NCI-H146 treated with DMSO at 0.1 percent for 48 hours (cell line): ENCODE measurements at regions not wholly inside any gene's neighbourhood (a gene's known extent, or its start where the extent isn't known, plus 50 kb on each side); places are given as distances from the start of the nearest gene placed in this dataset.

ENCODE experiments used
- DNase-seq: peaks from one replicate; lab custom pipeline; 2025; ENCODE audit not compliant: unreplicated experiment; lab: John Stamatoyannopoulos, UW

- DNase-seq = no peak
These were observed 297.7 kb upstream of the SHH start for GRCh38 chr7:156109988-156110387.

GRCh38 chr7:156109076-156109475 is 296.8 kb upstream of the SHH start:
- DNase-seq = no peak

- no peak for DNase-seq
These were observed 295.7 kb upstream of the SHH start for GRCh38 chr7:156107957-156108356.

DNA sequence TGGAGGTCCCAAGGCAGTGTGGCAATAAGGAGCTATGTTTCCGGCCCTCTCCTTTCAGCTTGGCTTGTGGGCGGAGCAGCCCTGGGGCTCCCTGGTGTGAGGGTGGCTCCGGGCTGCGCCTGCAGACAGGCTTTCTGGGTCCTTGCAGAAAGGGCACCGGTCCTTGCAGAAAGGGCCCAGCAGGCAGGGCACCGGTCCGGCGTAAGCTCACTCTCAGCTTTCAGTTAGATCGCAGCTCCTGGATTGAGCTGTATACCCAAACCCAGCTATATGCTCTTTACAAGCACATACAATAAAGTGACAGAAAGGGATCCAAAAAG is 293.8 kb upstream of the SHH start:
- no peak for DNase-seq

DNA sequence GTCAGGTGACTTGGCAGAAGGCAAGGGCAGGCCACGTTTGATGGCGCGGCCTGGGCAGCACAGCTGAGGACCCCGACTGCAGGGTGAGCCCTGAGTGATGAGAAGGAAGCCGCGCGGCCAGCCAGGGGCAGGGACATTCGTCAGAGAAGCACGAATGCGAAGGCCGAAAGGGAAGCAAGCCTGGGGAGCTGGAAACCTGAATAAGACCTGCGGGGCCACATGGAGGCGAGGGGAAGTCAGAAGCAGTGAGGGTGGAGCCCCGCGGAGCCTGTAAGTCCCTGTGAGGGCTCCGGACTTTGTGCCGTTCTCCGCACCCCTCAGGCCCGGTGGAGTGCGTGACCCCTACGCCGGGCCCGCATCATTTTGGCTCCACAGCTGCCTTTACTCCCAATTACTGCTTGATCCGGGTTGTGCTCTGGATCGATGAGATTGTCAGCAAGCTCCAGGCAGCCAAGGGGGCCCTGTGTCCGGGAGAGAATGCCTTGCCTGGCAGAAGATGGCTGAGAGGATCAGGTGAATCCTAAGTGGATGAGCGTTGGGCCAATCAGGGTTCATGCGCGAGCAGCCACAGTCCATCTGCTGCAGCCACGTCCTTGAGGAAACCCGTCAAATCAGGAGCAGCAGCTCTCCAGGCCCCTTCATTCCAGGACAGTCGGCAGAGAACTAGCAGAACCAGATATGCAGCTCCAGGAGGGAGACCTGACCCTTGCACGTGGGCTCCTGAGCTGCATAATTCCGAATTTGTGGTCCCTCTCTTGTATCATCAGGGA is 293.3 kb upstream of the SHH start:
- DNase-seq = no peak

GRCh38 chr7:156104501-156105336 is 292.5 kb upstream of the SHH start:
- no peak for DNase-seq

DNA sequence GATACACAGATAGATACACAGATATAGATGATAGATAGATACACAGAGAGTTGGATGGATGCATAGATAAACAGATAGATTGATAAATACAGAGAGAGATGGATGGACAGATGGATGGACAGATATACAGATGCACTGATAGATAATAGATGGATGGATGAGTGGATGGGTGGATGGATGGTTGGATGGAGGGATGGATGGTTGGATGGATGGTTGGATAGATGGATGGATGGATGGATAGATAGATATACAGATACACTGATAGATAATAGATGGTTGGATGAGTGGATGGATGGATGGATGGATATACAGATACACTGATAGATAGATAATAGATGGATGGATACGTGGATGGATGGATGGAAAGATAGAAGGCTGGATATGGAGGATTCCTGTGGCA is 290.0 kb upstream of the SHH start:
- DNase-seq = no peak

- no peak for DNase-seq
These were observed 289.1 kb upstream of the SHH start for GRCh38 chr7:156101355-156101754.

DNA sequence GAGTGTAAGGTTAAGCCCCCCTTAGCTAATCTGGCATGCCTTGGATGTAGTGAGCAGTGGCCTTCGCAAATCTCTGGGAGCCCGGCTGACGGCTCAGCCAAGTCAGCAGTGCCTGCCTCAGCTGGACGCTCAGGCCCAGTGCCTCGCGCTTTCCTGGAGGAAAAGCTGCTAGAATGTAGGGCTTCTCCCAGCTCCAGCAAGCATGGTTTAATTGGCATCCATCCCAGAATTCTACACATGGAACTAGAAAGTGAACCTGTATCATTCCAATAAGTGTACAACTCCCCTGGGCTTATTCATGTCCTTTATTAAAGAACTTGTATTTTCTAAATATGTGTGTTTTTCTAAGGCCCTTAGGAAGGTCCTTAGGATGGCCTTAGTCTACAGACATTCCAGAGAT is 287.8 kb upstream of the SHH start:
- DNase-seq = no peak

- DNase-seq = no peak
These were observed 286.8 kb upstream of the SHH start for GRCh38 chr7:156099085-156099484.

- DNase-seq = no peak
These were observed 284.7 kb upstream of the SHH start for GRCh38 chr7:156096771-156097538.

DNA sequence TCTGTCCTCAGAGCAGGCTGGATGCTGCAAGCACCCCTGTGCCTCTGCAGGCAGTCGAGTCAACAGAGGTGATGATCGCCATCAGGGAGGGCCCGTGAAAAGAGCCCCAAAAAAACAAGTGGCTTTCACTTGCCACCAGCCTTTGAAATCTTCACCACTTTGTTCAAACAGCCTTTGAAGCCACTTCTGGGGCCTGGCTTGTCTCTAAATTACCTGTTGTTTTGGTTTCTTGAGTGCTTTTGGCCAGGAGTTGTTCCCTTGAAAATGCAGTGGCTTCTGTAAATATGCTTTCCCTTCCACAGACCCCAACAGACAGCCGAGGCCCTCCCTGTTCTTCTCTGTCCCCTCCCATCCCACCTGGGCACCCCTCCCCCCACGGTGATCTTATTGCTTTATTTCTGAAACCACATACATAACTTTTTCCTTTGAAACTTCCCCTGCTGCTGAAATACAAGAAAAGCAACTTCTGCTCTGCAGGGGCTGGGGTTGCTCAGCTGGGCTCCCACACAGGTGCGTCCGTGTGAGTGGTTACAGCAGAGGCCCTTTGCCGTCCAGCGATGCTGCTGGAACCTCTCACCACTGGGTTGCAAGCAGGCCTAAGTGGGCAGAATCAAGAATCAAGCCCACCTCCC is 283.8 kb upstream of the SHH start:
- no peak for DNase-seq

DNA sequence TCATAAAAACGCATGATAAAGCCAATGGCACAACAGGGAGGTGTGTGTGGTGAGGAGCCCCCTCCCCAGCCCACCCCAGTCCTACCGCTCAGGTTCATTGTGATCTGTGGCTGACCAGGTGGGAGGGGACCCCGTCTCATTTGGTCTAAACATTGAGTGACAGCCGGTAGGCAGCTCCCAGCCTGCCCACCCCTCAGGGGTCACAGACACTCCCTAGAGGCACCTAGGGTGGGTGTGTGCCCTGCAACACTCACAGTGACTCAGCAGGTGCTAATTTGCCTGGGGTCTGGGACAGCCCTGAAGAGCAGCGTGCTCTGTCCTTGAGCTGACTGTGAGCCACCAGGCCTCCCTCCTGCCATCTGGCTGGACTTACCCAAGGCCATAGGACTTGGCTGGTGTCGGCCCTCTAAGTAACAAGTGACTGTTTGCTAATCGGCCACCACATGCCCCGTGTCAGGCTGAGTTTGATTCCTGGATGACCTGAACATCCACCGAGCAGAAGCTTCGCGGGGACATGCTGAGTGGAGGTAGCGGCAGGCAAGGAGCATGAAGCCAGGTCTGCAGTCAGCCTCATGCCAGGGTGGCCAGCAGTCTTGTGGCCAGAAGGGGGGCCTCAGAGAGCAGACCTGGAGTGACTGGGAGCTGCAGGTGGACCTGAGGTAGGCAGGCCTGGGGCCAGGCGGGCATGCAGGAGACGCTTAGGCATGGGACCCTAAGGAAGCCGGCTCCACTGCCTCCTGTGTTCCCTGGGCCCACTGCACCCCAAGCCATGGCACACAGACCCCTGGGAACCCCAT is 282.3 kb upstream of the SHH start:
- no peak for DNase-seq

- DNase-seq = no peak
These were observed 280.0 kb upstream of the SHH start for GRCh38 chr7:156092307-156092706.

DNA sequence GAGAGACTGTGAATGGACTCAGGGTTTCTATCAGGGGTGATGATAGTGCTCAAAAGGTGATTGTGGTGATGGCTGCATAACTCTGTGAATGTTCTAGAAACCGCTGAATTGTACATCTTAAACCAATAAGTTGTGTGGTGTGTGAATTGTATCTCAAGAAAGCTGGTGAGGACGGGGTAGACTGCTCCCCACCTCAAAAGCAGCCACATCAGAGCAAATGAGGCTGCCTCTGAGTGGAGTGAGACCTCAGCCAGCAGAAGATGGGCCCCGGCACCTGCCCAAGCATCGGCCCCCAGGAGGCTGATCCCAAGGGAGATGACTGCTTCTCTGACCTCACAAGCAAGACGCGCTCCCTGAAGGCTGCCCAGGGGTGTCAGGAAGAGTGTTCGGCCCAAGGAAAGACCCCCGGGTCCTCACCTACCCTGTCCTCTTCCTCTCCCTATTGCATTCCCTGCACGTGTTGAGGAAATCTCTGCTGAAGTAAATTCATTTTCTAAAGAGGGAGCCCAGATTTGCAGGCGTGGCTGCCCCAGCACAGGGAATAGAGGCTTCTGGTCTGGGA is 279.3 kb upstream of the SHH start:
- no peak for DNase-seq

- no peak for DNase-seq
These were observed 278.7 kb upstream of the SHH start for GRCh38 chr7:156090988-156091387.

DNA sequence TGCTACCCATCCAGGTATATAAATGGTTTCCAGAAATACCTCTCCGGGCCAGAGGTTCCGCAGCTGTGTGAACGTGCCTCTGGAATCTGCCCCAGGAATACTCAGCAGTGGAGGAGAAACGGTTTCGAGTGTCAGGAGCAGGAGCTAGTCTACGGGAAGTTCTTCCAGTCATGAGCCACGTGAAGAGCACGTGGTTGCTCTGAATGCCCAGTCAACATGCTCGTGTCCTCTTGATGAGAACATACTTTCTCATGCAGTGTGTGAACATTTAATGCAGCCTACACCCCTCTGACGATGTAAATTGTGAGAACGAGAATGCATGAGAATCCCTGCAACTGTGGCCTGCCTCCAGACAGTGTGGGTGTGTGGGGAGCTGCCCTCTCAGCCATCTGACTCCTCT is 277.0 kb upstream of the SHH start:
- DNase-seq = no peak

DNA sequence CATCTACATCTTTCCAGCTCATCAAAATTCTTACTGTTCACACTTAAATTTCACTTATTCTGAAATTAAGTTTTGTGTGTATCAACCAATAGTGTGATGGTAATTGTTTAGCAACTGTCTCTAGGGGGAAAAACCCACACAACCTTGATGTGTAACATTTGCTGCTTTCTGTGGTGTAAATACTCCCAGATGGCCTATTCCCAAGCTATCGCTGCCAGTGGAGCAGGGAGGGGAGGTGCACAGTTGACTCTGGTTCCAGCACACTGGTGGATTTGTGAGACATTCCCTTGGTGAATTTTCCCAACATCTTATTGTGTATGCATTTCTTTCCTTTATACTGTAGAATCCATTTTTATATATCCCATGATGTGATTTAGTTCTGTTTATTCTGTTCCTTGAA is 275.9 kb upstream of the SHH start:
- DNase-seq = no peak

DNA sequence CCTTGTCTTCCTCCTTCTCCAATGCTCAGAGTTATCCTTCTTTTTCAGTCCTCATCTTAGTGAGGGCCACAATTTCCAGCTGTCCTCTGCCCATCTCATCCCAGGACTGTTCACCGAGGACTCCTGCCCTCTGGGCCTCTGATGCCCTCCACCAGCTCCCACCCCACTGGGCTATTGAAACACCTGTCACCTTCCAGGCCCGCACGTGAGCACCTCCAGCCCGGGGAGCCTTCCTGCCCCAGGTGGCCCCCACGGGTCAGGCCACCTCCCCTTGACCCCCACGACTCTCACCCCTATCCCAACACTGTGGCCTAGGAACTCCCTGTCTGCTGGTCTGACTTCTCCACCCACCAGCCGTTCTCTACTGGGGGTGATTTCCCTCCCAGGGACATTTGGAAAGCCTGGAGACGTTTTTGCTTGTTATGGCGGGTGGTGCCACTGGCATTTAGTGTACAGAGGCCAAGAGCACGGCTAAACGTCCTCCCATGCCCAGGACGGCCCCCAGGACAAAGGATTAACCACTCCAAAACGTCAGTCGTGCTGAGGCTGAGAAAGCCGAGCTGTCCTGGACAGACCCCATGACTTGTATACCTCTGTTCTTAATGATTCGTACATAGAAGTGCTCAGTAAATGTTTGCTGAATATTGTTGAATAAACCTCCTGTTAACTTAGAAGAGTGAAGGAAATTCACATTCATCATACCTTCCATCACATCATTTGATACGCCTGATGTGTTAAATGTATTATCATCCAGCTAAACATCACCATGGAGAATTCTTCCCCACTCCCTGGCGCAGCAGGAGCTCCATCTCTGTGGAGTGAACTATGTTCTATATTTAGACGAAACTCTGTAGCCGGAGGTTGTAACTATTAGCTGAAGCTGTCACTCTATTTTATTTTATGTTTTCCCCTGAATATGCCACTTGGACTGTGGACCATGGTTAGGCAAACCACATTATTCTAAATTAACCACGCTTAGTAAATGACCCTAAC is 270.1 kb upstream of the SHH start:
- DNase-seq = no peak
